H4 (cell line): ENCODE measurements at regions not wholly inside any gene's neighbourhood (a gene's known extent, or its start where the extent isn't known, plus 50 kb on each side); places are given as distances from the start of the nearest gene placed in this dataset.
"Not testable (repeated sequence)": the region's sequence is repeated elsewhere in the genome, so short reads cannot be mapped to it uniquely, and the experiment has no call there.

Source experiments
- DNase-seq: peaks from one replicate; pipeline ENCODE4 v3.0.0-alpha.2; 2015; ENCODE audit warnings: low spot score

DNA sequence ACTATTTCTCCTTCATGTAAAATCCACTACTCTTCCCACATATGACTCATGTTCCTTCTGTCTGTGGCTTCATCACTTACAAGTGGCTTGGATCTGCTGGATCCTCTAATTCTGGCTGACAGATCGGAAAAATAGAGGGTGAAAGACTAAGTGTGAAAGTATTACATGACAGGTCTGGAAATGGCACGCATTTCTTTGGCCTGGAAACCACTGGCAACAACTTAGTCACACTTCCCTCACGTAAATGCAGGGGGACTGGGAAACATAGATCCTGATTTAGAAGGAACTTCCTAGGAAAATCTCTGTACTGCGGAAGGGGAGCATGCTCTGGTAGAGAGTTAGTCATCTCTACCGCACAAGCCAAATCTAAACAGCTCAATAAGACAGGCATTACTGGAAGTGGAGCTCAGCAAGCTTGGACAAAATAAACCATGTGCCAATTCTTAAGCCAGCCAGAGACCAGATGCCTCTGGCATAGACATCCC, 305.4 kb upstream of the PTBP2 start:
- DNase-seq: peak; percentile 93

DNA sequence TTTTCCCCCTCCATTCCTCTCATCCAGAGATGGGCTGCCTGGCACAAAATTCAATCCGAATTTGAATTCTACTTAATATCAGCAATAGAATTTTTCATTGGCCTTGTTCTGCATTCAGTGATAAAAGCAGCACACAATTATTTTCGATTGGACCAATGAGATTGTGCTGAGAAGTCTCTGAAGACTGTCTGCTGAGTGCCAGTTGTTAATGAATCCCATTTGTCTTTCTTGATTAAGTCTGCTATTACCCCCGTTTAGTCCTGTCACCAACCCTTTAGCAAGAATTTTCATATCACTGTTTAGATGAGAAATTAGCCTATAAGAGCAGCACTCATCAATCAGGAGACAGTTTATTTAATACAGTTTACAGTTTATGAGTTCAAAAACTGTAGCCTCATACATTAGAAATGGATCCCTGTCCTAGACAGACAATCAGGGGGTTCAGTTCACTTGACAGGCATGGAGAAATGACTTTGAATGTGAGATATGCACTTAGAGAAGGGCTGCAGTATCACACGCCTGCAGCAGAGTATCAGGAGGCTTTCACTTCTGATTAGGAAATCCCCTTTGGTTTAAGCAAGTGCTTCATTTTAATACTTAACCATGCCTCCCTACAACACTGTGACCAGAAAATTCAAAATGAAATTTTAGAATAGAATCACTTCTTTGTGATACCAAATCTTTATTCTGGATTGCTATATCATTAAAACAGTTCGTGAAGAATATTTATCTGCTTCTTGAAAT, 304.7 kb upstream of the PTBP2 start:
- DNase-seq: no peak

DNA sequence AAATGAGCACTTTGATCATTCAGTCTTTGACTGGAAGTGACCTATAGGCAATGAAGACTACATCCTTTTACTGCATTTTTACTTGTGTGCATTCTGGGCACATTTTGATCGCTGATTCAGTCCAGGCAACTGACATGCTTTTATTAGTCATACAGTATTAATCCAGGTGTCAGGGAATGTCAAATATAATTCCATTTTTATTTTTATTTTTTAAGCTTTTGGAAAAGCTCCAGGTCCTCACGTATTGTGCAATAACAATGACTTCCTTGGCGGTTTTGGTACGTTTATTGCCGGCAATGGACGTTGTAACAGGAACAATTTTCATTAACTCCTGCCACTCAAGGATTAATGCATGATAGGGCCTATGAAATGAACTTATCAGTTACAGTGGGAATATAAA, 302.6 kb upstream of the PTBP2 start:
- DNase-seq: no peak

DNA sequence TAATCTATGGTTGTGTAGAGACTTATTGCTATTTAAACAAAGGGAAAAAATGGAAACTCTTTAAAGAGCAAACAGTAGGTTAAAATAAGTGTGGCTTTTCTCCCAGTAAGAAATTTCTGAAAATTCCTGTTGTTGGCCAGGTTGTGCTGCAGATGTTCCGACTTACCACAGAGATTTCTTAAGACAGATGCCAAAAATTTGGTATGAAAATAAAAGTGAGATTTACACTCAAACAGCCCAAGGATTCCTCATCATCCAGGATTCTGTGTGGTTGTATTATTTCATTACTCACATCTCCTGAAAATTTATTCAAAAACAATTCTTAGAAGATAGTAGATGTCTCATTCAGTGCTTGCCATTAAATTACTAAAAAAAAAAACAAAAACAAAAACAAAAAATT, 296.7 kb upstream of the PTBP2 start:
- DNase-seq: no peak

DNA sequence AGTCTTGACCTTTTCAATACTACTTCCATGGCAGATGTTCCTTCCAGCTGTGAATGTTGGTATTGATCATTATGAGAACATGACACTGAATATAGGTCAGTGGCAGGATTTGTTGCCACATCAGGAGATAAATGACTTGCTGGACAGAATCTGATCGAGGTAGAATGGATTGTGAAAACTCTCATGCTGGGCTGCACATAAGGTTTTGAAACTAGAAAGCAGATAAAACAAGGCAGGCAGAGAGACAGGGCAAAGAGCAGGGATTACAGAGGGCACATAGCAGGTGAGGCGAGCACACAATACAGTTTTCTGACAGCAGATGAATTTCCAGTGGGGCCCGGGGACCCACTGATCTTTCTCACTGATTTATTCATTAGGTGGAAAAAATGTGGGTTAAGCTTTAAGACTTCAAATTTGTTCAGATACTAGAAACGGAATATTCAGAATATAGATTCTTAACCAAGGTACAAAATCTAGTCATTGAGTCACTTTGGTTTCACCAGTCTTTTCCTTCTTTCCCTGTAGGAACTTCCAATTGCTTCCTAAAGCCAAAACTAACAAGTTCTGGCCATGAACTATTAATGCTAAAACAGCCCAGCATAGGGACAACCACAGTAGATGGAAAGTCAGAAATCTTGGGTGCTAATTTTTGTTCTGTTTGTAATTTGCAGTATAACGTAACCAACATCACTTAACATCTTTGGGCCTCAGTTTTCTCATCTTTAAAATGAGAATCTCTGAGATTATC, 296.0 kb upstream of the PTBP2 start:
- DNase-seq: no peak

DNA sequence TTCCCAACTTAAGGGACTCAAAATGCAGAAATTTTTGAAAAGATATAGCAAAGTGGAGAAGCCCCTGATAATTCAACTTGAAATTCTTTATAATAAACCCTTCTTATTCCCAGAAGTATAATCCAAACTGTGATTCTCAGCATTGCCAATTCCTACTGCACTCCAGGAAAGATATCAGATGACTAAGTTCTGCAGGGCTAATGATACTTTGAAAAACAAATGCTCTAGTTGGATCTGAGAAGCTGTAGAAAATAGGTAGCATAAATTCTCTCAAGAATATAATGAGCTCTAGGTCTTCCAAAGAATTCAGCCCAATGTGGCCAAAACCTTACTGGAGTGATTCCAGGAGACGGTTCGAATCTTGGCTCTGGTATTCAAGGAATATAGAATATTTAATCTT, 294.0 kb upstream of the PTBP2 start:
- no peak for DNase-seq

DNA sequence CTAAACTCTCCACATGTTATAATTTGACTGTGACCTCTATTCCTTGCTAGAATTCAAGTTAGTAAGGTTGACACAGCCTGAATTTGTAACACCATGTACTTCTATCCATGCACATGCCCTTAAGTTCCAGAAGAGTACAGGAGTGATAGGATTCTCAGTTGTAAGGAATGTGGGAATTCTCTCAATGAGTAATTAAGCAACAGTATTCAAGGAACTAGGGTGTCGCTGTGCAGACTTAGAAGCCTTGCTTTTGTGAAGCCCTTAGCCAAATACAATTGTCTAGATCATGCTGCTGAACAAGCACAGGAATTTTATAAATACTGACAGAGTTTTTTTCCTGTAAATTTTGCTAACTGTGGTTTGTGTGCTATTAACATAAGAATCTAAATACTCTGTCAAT, 276.3 kb upstream of the PTBP2 start:
- no peak for DNase-seq

DNA sequence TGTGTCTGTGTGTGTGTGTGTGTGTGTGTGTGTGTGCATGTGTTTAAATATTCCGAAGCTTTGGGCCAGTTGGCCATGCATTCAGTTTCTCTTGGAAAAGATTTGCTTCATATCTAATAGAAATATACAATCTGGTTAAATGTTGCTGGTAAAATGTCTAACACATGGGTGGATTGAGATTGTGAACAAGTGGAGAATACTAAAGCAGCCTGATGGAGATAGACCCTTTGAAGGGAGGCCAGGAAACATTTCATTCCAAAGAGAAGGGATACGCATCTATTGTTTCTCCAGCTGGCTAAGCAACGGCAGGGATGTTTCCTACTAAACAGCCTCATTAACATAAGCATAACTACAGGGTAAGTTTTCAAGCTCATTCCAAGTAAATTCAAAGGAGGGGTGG, 257.5 kb upstream of the PTBP2 start:
- no peak for DNase-seq

DNA sequence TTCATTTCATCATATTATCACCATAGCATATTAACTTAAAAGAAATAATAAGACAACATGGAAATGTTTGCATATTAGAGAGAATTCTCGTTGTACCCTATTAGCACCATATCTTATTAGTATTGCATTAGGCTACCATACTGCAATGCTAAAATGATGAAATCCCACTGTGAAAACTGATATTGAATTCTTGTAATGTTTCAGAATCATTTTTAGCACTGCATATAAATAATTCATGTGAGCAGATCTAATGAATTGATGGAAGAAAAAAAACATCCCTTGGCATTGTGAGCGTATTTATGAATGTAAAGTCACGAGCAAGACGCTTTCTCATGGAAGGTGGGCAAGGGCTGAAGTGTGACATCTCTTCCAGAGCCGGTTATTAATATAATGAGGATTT, 257.1 kb upstream of the PTBP2 start:
- no peak for DNase-seq

DNA sequence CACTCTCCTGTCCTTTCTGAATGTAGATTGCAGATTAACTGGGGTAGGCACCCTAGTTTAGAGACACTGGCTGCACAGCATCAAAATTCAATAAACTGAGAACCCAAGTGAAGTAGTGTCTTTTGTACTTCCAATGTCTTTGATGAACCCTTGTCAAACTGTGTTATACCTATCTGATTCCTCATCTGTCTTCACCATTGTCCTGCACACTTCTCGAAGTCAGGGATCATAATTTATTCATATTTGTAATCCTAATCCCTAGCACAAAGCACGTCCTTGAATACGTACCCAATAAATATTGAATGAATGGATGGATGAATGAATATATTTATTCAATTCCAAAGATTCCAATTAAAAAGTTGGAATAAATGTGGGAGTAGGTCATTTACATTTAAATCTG, 256.6 kb upstream of the PTBP2 start:
- DNase-seq: no peak

DNA sequence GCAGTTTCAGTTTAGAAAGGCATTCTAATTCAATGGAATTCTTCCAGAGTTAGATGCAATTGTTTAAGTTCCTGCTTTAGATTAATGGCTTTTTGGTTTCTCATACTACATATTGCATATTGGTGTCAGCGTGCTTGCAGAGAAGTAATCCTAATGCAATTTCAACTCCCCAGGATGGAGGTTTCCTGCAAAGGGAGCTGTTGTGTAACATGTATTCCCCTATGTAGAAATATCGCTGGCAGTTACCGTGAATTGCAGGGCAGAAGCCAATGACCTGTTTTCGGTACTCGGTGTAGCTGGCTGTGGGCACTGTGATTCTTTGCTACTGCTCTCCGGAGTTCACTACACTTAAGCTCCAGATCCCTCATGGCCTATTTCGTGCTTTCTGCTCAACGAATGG, 256.1 kb upstream of the PTBP2 start:
- no peak for DNase-seq

DNA sequence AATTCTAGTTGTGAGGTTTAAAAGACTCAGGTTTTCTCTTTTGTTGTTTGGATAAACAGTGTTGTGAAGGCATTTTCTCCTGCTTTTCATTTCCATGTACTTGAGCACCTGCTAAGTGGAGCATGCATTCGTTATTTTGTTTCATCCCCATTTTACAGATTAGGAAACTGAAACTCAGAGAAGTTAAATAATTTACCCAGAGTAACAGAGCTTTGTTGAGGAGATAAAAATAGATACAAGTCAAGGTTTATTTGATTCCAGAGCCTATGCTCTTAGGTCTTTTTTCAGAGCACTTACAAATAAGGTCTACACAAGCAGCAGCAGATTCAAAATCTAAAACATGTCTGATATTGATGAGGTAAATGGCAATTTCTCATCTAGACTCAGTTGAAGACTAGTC, 254.7 kb upstream of the PTBP2 start:
- no peak for DNase-seq

DNA sequence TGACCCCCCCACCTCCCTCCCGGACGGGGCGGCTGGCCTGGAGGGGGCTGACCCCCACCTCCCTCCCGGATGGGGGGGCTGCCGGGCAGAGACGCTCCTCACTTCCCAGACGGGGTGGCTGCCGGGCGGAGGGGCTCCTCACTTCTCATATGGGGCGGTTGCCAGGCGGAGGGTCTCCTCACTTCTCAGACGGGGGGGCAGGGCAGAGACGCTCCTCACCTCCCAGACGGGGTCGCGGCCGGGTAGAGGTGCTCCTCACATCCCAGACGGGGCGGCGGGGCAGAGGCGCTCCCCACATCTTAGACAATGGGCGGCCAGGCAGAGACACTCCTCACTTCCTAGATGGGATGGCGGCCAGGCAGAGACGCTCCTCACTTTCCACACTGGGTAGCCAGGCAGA, 251.9 kb upstream of the PTBP2 start:
- DNase-seq: not testable (repeated sequence)

DNA sequence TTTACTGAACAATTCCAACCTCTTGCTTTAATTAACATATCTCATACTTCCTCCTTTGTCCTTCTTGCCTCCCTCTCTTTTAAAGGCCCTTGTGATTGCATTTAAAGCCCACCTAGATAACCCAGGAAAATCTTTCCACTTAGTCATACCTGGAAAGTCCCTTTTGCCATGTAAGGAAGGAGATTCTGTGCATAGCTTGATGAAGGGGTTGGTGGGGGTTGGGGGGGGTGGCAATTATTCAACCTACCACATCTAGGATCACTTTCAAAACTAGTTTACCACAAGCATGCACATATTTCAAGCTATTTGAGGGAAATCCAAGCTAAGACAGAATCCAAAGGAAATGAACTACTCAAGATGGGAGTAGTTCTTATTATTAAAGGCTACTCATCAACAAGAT, 249.1 kb upstream of the PTBP2 start:
- no peak for DNase-seq

DNA sequence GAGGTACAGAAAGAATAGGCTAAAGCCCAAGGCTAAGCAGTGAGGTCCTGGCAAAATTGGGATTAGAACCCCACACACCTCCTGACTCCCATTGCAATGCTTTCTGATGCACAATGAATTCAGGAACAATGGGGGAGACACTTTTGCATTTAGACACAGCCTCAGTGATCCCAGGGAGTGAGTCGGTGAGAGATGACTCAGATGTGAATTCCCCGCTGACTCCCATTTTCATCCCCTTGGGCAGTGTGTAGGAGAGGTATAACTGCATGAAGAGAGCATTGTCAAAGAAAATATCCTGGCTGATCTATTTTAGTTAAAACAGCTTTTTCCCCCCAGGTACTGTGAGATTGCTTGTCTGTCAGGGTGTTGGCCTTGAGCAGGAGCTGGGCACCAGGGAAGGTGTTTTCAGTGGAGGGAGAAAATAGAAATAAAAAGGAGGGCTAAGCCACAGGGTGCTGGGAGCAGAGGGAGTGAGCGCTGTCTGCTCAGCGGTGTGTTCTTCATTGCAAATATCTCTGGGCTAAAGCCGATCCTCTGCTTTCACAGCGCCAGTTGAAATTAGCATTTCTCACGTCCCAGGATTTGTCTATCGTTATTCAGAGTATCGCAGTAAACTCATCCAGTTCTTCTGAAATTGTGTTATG, 247.7 kb upstream of the PTBP2 start:
- DNase-seq: no peak

DNA sequence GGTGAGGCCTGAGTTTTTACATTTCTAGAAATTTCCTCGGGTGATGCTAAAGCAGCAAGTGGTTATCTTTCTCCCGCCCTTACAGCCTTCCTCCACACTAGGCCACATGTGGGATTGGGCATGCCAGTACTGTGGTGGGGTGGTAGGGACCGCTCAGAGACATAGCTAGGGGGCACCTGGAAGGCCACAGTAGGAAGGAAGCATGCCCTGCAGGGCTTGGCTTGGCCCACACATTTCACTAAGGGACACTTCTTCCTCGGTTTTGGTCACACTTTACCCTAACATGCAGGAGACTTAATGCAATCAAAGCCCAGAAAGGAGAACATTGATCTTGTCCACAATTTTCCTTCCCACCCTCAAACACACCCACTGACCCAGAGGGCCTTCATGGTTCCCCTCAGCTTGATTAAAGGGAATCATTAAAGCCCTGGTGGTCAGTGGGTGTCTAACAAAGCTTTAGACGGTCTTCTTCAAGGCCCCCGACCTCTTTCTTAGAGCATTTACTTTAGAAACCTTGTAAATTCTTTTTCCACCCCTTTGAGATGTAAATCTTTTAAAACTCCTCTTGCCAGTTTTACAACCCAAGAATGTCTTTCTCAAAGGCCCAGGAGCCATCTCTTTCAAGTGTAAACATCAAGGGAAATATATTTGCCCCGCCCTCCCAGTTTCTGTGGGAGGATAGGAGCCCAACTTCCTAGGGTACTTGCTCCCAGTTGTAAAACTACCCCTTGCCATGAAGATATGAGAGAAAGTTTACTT, 246.4 kb upstream of the PTBP2 start:
- no peak for DNase-seq

DNA sequence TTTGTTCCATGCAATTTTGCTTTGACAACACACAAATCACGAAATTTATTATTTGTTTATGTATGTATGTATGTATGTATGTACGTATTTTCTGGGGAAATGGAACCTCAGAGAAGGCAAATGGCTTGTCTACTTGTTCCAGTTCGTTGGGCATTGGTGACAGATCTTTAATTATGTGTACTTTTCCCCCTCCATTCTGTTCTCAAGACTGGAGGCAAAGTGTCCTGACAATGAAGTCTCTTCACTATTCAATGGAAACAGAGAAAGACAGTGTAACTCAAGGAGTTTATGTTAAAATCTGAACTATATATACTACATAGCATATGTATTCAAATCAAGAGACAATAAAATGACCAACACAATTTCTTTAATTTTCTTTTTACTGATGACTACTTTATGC, 245.7 kb upstream of the PTBP2 start:
- DNase-seq: no peak

DNA sequence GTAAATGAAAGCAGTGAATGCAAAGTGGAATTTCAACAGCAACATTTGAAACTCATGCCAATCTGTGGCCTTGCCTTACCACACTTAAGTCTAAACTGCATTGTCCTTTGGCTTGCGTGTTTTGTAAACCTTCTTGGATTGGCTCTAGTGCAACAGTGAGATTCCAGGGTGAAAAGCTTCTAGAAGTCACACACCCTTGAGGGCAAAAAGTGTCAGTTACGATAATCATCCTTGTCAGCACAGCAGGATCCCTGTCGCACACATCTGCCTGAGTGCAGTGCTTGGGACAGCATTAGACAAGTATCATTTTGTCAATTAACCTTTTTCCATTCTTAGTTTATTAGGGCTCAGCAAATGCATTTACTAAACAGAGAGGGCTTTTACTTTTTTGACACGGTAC, 243.4 kb upstream of the PTBP2 start:
- DNase-seq: no peak

DNA sequence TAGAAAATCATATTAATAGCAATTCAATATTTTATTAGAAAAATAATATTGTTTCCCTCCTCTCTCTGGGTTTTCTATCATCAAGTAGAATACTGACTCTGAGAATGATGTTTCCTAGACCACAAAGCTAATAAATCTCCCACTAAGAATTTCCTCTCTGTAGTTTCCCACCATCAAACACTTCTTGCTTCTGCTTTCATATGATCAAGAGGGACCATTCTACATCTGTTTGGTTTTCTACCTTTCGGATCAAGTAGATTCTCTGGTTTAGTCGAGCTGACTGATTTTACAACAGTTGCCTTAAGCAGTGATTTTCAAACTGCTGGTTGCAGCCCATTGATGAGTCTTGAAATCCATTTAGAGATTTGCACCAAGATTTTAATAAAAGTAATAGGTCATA, 240.2 kb upstream of the PTBP2 start:
- no peak for DNase-seq

DNA sequence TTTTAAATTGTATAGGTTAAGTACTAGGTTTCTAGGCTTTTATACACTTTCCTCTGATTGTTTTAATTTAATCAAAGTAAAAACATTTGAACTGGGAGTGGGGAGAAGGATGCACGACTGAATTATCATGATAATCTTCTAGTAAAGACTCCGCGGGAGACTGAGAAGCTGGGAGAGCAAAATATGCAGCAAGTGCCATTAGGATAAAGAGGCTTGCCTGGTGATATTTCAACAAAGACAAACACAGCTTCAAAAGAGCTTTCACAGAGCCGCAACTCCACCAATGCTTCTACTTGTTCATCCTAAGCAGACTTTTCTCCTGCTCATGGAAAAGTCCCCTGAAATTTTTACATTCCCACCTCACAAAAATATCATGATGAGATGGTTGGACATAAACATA, 239.0 kb upstream of the PTBP2 start:
- DNase-seq: no peak

DNA sequence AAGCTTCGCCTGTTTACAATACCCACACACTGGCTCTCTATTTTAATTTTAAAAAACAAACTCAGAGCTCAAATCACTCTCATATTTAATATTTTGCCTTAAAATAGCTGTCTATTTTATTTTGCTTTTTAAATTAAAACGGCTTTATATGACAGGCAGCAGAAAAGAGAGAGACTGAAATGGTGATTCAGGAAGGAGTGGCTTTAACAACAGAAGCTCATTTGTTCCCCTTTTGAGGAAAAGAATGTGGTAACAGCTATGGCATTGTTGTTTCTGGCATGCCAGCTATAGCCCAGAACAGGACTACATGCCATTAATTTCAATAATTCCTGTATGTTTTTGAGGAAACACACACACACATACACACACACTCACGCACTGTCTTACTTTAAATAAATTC, 234.2 kb upstream of the PTBP2 start:
- DNase-seq: no peak

DNA sequence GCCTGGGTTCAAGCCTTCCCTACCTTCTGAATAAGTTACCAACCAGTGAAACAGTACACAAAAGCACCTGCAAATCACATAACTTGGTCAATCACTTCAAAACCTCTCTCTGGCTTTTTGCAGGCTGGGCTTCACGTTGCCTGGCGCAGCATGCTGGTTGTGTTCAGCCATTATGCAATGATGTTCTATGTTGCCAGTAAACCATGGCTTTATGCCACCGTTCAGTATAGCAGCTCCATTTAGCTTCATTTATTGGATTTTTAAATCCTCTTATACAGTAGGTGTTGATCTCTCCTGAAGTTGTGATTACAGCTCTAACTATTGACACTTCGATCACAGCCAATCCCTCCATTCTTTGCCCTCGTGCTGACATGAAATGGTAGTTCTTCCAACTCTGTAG, 233.6 kb upstream of the PTBP2 start:
- no peak for DNase-seq
